Gastrocnemius medialis (tissue), 4 donors: ENCODE measurements at regions not wholly inside any gene's neighbourhood (a gene's known extent, or its start where the extent isn't known, plus 50 kb on each side); places are given as distances from the start of the nearest gene placed in this dataset.

Experiments used
- ATAC-seq, 2 donors: fragments of 150-250 bp; one replicate each; pipeline ENCODE4 v1.9.1; 2016
- DNase-seq, 2 donors: peaks; one replicate each; pipeline ENCODE4 v3.0.0-alpha.2; 2019
- H3K27ac ChIP-seq, 4 donors: fragments of 200-600 bp; sonication (generic); 1 replicate in 1 of 4; 2 replicates in 3 of 4; pipeline ENCODE4 v1.5.1; 2016 to 2018; ENCODE audit warnings: mild to moderate bottlenecking in 2 of 4, moderate library complexity in 1 of 4
- H3K27me3 ChIP-seq, 3 donors: fragments of 200-600 bp; sonication (generic) in 2 of 3; 1 replicate in 1 of 3; 2 replicates in 2 of 3; pipeline versions ENCODE4 v1.5.1 to v1.6.0; 2016 to 2019; ENCODE audit warnings: mild to moderate bottlenecking in 1 of 3, moderate library complexity in 1 of 3
- H3K36me3 ChIP-seq, 2 donors: fragments of 200-600 bp; sonication (generic) in 1 of 2; one replicate each; pipeline ENCODE4 v1.5.1; 2017 to 2018
- H3K4me1 ChIP-seq, 2 donors: fragments of 200-600 bp; sonication (generic) in 1 of 2; one replicate each; pipeline ENCODE4 v1.5.1; 2016 to 2017; ENCODE audit warnings: mild to moderate bottlenecking in 2 of 2
- H3K4me3 ChIP-seq, 4 donors: fragments of 200-600 bp; sonication (generic) in 3 of 4; 1 replicate in 1 of 4; 2 replicates in 3 of 4; pipeline ENCODE4 v1.5.1; 2016 to 2019; ENCODE audit warnings: mild to moderate bottlenecking in 2 of 4
- H3K9me3 ChIP-seq, 3 donors: fragments of 200-600 bp; sonication (generic) in 2 of 3; 1 replicate in 1 of 3; 2 replicates in 2 of 3; pipeline ENCODE4 v1.5.1; 2016 to 2019
- CTCF ChIP-seq, 5 experiments: fragments of 450-650 bp in 3 of 5; fragments of 200-600 bp in 2 of 5; sonication (generic) in 2 of 5; IDR thresholded peaks in 4 of 5; conservative IDR thresholded peaks in 1 of 5; 1 replicate in 4 of 5; 2 replicates in 1 of 5; pipeline ENCODE4 v1.5.1; 2016 to 2019; ENCODE audit warnings: antibody characterized with exemption in 5 of 5, mild to moderate bottlenecking in 3 of 5, moderate library complexity in 3 of 5
- POLR2A ChIP-seq, 2 donors: fragments of 450-650 bp; IDR thresholded peaks; one replicate each; pipeline ENCODE4 v1.6.1; 2017; ENCODE audit warnings: antibody characterized with exemption in 2 of 2, mild to moderate bottlenecking in 2 of 2, moderate library complexity in 2 of 2
- in situ Hi-C, 4 donors: fragments of 200-750 bp; cut with MboI; loops; one replicate each; pipeline versions ENCODE4 v1.15.0 to v1.8.0; 2017; ENCODE audit warnings: low sequenced_read_pairs in 4 of 4
- intact Hi-C: fragments of 100-400 bp; cut with DNase I; formaldehyde crosslinking; loops from one replicate; pipeline ENCODE4 v1.15.1; 2023; ENCODE audit warnings: low total_unique reads

- in situ Hi-C loops (no loop called here), intact Hi-C loops (no loop called here)
- Histone ChIP-seq H3K4me1 (no peaks in the 10 kb centered on the region), H3K27ac (no peak overlapping the region), H3K27me3 (no peaks in the 10 kb centered on the region), H3K36me3 (no peaks in the 10 kb centered on the region), H3K4me3 (no peak overlapping the region), H3K9me3 (no peaks in the 10 kb centered on the region)
- ATAC-seq: no peak
- TF ChIP-seq POLR2A (IDR thresholded peaks at IDR 0.05): no peak
- TF ChIP-seq CTCF (IDR thresholded peaks at IDR 0.05 in 4 of 5, conservative IDR thresholded peaks at IDR 0.05 in 1 of 5): no peak
- no peak for DNase-seq
These were observed 474.3 kb downstream of the VRK1 start for GRCh38 chr14:97271451-97271960.

- Histone ChIP-seq H3K36me3 (no peaks in the 10 kb centered on the region), H3K27me3 (no peaks in the 10 kb centered on the region), H3K4me1 (no peaks in the 10 kb centered on the region), H3K27ac (no peak overlapping the region), H3K4me3 (no peak overlapping the region), H3K9me3 (no peaks in the 10 kb centered on the region)
- in situ Hi-C loops: no loop called here
- ATAC-seq (no peak), DNase-seq (no peak)
- TF ChIP-seq CTCF (IDR thresholded peaks at IDR 0.05 in 4 of 5, conservative IDR thresholded peaks at IDR 0.05 in 1 of 5): no peak
- no peak for TF ChIP-seq POLR2A (IDR thresholded peaks at IDR 0.05)
- intact Hi-C loops: no loop called here
These were observed 476.4 kb downstream of the VRK1 start for GRCh38 chr14:97273540-97273939.

GRCh38 chr14:97274626-97275025, 477.4 kb downstream of the VRK1 start:
- TF ChIP-seq POLR2A (IDR thresholded peaks at IDR 0.05) (no peak), CTCF (IDR thresholded peaks at IDR 0.05 in 4 of 5, conservative IDR thresholded peaks at IDR 0.05 in 1 of 5) (no peak)
- in situ Hi-C loops: no loop called here

GRCh38 chr14:97275276-97275675, 478.1 kb downstream of the VRK1 start:
- H3K4me1 ChIP-seq: no peaks in the 10 kb centered on the region
- no peaks in the 10 kb centered on the region for H3K9me3 ChIP-seq
- DNase-seq: no peak
- in situ Hi-C loops: no loop called here
- H3K27me3 ChIP-seq: no peaks in the 10 kb centered on the region
- no peak overlapping the region for H3K4me3 ChIP-seq
- H3K36me3 ChIP-seq: no peaks in the 10 kb centered on the region
- intact Hi-C loops: no loop called here
- TF ChIP-seq POLR2A (IDR thresholded peaks at IDR 0.05) (no peak), CTCF (IDR thresholded peaks at IDR 0.05 in 4 of 5, conservative IDR thresholded peaks at IDR 0.05 in 1 of 5) (no peak)
- no peak for ATAC-seq
- no peak overlapping the region for H3K27ac ChIP-seq

More at GRCh38 chr14:97274626-97275025, 477.4 kb downstream of the VRK1 start:
- no peak for ATAC-seq
- Histone ChIP-seq H3K4me3 (no peak overlapping the region), H3K27ac (no peak overlapping the region), H3K9me3 (no peaks in the 10 kb centered on the region), H3K4me1 (no peaks in the 10 kb centered on the region), H3K27me3 (no peaks in the 10 kb centered on the region), H3K36me3 (no peaks in the 10 kb centered on the region)
- intact Hi-C loops: no loop called here
- DNase-seq: no peak

GRCh38 chr14:97276573-97276972, 479.4 kb downstream of the VRK1 start:
- TF ChIP-seq POLR2A (IDR thresholded peaks at IDR 0.05): no peak
- no peak for TF ChIP-seq CTCF (IDR thresholded peaks at IDR 0.05 in 4 of 5, conservative IDR thresholded peaks at IDR 0.05 in 1 of 5)
- H3K36me3 ChIP-seq: no peaks in the 10 kb centered on the region

More at GRCh38 chr14:97276573-97276972, 479.4 kb downstream of the VRK1 start:
- no peaks in the 10 kb centered on the region for H3K4me1 ChIP-seq
- intact Hi-C loops (no loop called here), in situ Hi-C loops (no loop called here)
- ATAC-seq (no peak), DNase-seq (no peak)
- no peaks in the 10 kb centered on the region for H3K27me3 ChIP-seq
- H3K27ac ChIP-seq: no peak overlapping the region
- no peaks in the 10 kb centered on the region for H3K9me3 ChIP-seq
- no peak overlapping the region for H3K4me3 ChIP-seq
